Left ventricle myocardium inferior (tissue), 1 donor: ENCODE measurements at regions not wholly inside any gene's neighbourhood (a gene's known extent, or its start where the extent isn't known, plus 50 kb on each side); places are given as distances from the start of the nearest gene placed in this dataset.

Experiments
- DNase-seq: peaks from one replicate; pipeline ENCODE4 v3.0.0-alpha.2; 2020
- H3K27ac ChIP-seq: fragments of 200-600 bp; replicated peaks from 2 replicates; pipeline ENCODE4 v1.8.0; 2021
- H3K27me3 ChIP-seq: fragments of 200-600 bp; 2 replicates; pipeline ENCODE4 v1.8.0; 2021; ENCODE audit warnings: low read depth
- H3K36me3 ChIP-seq: fragments of 200-600 bp; 2 replicates; pipeline ENCODE4 v1.8.0; 2021
- H3K4me1 ChIP-seq: fragments of 200-600 bp; 2 replicates; pipeline ENCODE4 v1.8.0; 2021
- H3K4me3 ChIP-seq: fragments of 200-600 bp; 2 replicates; pipeline ENCODE4 v1.8.0; 2021; ENCODE audit warnings: mild to moderate bottlenecking, moderate library complexity
- H3K9me3 ChIP-seq: fragments of 200-600 bp; replicated peaks from 2 replicates; pipeline ENCODE4 v1.8.0; 2021
- CTCF ChIP-seq: fragments of 200-600 bp; IDR thresholded peaks from 2 replicates; pipeline ENCODE4 v1.8.0; 2021; ENCODE audit warnings: antibody characterized with exemption, mild to moderate bottlenecking, borderline replicate concordance
- intact Hi-C: fragments of 100-400 bp; cut with micrococcal nuclease; formaldehyde crosslinking; loops from one replicate; pipeline ENCODE4 v1.11.0; 2022
- donor health status: DM: no; HTN: yes; CAD: no; lungs with severe emphysema.

GRCh38 chr3:64308931-64309330 is 83.7 kb upstream of the PRICKLE2 start:
- Histone ChIP-seq H3K9me3 (no peaks in the 10 kb centered on the region), H3K27me3 (no peaks in the 10 kb centered on the region), H3K36me3 (no peaks in the 10 kb centered on the region), H3K27ac (no peak overlapping the region), H3K4me1 (peaks cover 6% of the 10 kb centered on the region), H3K4me3 (no peak overlapping the region)
- intact Hi-C loops: no loop called here
- no peak for TF ChIP-seq CTCF
- DNase-seq: no peak

- Histone ChIP-seq H3K4me3 (no peak overlapping the region), H3K36me3 (no peaks in the 10 kb centered on the region), H3K9me3 (no peaks in the 10 kb centered on the region), H3K27me3 (no peaks in the 10 kb centered on the region), H3K4me1 (peaks cover 6% of the 10 kb centered on the region), H3K27ac (no peak overlapping the region)
- intact Hi-C loops: no loop called here
- no peak for TF ChIP-seq CTCF
- DNase-seq: no peak
Measured at GRCh38 chr3:64306745-64307144, 81.5 kb upstream of the PRICKLE2 start.

GRCh38 chr3:64305731-64306130 is 80.5 kb upstream of the PRICKLE2 start:
- H3K36me3 ChIP-seq: no peaks in the 10 kb centered on the region
- no peak for TF ChIP-seq CTCF
- no peaks in the 10 kb centered on the region for H3K9me3 ChIP-seq
- H3K4me1 ChIP-seq: no peaks in the 10 kb centered on the region
- no peak overlapping the region for H3K4me3 ChIP-seq
- DNase-seq: no peak
- H3K27ac ChIP-seq: no peak overlapping the region
- H3K27me3 ChIP-seq: no peaks in the 10 kb centered on the region
- intact Hi-C loops: no loop called here

- Histone ChIP-seq H3K27ac (no peak overlapping the region), H3K27me3 (no peaks in the 10 kb centered on the region), H3K9me3 (no peaks in the 10 kb centered on the region), H3K4me3 (no peak overlapping the region), H3K4me1 (no peaks in the 10 kb centered on the region), H3K36me3 (no peaks in the 10 kb centered on the region)
- DNase-seq: no peak
- intact Hi-C loops: no loop called here
- no peak for TF ChIP-seq CTCF
Measured at GRCh38 chr3:64304828-64305410, 79.7 kb upstream of the PRICKLE2 start.

- Histone ChIP-seq H3K27me3 (no peaks in the 10 kb centered on the region), H3K9me3 (no peaks in the 10 kb centered on the region), H3K4me3 (no peak overlapping the region), H3K27ac (no peak overlapping the region), H3K36me3 (no peaks in the 10 kb centered on the region), H3K4me1 (no peaks in the 10 kb centered on the region)
- intact Hi-C loops: no loop called here
- no peak for DNase-seq
- no peak for TF ChIP-seq CTCF
Measured at GRCh38 chr3:64303881-64304280, 78.6 kb upstream of the PRICKLE2 start.

- no peaks in the 10 kb centered on the region for H3K27me3 ChIP-seq
- intact Hi-C loops: no loop called here
- no peak for TF ChIP-seq CTCF
- H3K36me3 ChIP-seq: no peaks in the 10 kb centered on the region
- H3K9me3 ChIP-seq: peaks cover under 1% of the 10 kb centered on the region
- no peak overlapping the region for H3K27ac ChIP-seq
- no peak overlapping the region for H3K4me3 ChIP-seq
- no peaks in the 10 kb centered on the region for H3K4me1 ChIP-seq
- no peak for DNase-seq
Measured at GRCh38 chr3:64303401-64303800, 78.1 kb upstream of the PRICKLE2 start.
